Fibroblast of lung (primary cell): ENCODE measurements at regions not wholly inside any gene's neighbourhood (a gene's known extent, or its start where the extent isn't known, plus 50 kb on each side); places are given as distances from the start of the nearest gene placed in this dataset.
"Not testable (repeated sequence)": the region's sequence is repeated elsewhere in the genome, so short reads cannot be mapped to it uniquely, and the experiment has no call there.

Experiments
- EZH2 ChIP-seq: IDR thresholded peaks from 2 replicates; pipeline ENCODE4 v1.5.1; 2012; ENCODE audit warnings: low read length, control low read depth, mild to moderate bottlenecking; ENCODE audit errors: missing control alignments
- TF ChIP-seq, protein P1 (sequence below), 2 donors: IDR thresholded peaks in 1 of 2; conservative IDR thresholded peaks in 1 of 2; 1 replicate in 1 of 2; 2 replicates in 1 of 2; pipeline ENCODE4 v1.5.1; 2011 to 2012; ENCODE audit warnings: low read length in 2 of 2, control low read depth in 1 of 2, inconsistent platforms in 1 of 2, low read depth in 1 of 2, mild to moderate bottlenecking in 1 of 2

DNA sequence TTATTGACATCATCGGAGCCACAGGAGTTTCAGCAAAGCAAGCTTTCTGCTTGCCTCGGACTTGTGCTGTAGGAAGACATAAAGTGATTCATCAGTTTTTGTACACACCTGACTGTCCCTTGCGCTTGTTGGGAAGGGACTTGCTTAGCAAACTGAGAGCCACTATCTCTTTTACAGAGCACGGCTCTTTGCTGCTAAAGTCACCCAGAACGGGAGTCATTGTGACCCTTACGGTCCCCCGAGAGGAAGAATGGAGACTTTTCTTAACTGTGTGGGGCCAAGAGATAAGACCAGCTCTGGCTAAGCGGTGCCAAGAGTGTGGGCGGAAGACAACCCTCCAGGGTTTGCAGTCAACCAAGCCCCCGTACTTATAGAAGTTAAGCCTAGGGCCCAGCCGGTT is 89.6 kb upstream of the DEFB108B start:
- TF ChIP-seq, protein P1, sequence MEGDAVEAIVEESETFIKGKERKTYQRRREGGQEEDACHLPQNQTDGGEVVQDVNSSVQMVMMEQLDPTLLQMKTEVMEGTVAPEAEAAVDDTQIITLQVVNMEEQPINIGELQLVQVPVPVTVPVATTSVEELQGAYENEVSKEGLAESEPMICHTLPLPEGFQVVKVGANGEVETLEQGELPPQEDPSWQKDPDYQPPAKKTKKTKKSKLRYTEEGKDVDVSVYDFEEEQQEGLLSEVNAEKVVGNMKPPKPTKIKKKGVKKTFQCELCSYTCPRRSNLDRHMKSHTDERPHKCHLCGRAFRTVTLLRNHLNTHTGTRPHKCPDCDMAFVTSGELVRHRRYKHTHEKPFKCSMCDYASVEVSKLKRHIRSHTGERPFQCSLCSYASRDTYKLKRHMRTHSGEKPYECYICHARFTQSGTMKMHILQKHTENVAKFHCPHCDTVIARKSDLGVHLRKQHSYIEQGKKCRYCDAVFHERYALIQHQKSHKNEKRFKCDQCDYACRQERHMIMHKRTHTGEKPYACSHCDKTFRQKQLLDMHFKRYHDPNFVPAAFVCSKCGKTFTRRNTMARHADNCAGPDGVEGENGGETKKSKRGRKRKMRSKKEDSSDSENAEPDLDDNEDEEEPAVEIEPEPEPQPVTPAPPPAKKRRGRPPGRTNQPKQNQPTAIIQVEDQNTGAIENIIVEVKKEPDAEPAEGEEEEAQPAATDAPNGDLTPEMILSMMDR (conservative IDR thresholded peaks at IDR 0.05 in 1 of 2, IDR thresholded peaks at IDR 0.05 in 1 of 2; ENCODE audit: low read depth in 1 of 2, low read length in 2 of 2), result not testable (repeated sequence)
- TF ChIP-seq EZH2, result not testable (repeated sequence)
